ENCODE measurements at regions not wholly inside any gene's neighbourhood (a gene's known extent, or its start where the extent isn't known, plus 50 kb on each side); places are given as distances from the start of the nearest gene placed in this dataset.
A peak's percentile ranks its signal among the peaks of the same experiment; 100 is the strongest.

DNA sequence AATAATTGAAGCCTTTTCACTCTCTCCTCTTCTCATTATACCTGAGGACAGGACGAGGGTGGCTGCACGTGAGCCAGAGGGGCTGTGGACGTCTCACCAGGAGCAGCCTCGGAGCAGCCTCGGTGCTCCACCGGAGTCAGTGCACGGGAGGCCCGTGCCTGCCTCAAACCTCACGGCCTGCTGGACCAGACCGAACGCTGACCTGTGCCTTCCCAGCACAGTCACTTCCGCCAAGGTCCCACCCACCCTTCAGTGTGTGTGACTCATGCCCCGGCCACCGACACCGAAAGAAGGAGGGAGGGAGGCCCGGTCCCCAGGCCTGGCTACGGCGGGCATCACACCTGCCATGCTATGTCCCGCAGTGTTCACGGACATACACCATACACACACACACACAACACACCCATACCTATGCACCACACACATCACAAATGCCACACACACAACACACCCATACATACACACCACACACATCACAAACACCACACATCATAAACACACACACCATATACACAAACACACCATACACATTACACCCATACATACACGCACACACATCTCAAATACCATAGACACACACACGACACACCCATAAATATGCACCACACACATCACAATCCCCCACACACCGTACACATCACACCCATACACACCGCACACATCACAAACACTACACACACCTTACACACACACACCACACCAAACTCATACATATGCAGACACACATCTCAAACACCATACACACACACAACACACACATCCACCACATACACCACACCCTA lies 1506.5 kb downstream of the TBC1D22A start:
- in situ Hi-C loops (cut with HindIII; ENCODE audit: extremely low pct_ligation_motif_present, low pct_unique_long_range_greater_than_20kb) = no loop called here
- TF ChIP-seq DMAP1 (CRISPR knock-in tag; IDR thresholded peaks at IDR 0.05) (no peak), FOXP1 (IDR thresholded peaks at IDR 0.05) (0 out of 2 replicates have a peak, but pooled peaks have one; percentile 23), FOXP1 (CRISPR knock-in tag; IDR thresholded peaks at IDR 0.05) (no peak), GABPB1 (CRISPR knock-in tag; IDR thresholded peaks at IDR 0.05) (peak; percentile 70), NFKBIZ (CRISPR knock-in tag; IDR thresholded peaks at IDR 0.05) (no peak), ZNF547 (CRISPR knock-in tag; IDR thresholded peaks at IDR 0.05) (no peak), ZNF501 (CRISPR knock-in tag; IDR thresholded peaks at IDR 0.05) (no peak), TGIF2 (CRISPR knock-in tag; IDR thresholded peaks at IDR 0.05) (no peak), NBN (conservative IDR thresholded peaks at IDR 0.05) (no peak), ZFP1 (CRISPR knock-in tag; IDR thresholded peaks at IDR 0.05) (no peak), FOSL2 (CRISPR knock-in tag; IDR thresholded peaks at IDR 0.05) (peak; percentile 72), SMAD3 (CRISPR knock-in tag; IDR thresholded peaks at IDR 0.05) (no peak), NR2F1 (CRISPR knock-in tag; IDR thresholded peaks at IDR 0.05) (no peak)
- TF ChIP-seq, protein P1, sequence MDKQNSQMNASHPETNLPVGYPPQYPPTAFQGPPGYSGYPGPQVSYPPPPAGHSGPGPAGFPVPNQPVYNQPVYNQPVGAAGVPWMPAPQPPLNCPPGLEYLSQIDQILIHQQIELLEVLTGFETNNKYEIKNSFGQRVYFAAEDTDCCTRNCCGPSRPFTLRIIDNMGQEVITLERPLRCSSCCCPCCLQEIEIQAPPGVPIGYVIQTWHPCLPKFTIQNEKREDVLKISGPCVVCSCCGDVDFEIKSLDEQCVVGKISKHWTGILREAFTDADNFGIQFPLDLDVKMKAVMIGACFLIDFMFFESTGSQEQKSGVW (CRISPR knock-in tag; IDR thresholded peaks at IDR 0.05; ENCODE audit: borderline replicate concordance) = no peak
- intact Hi-C loops (cut with micrococcal nuclease; ENCODE audit: unreplicated experiment) = no loop called here
- no peak overlapping the region for H2AFZ ChIP-seq (ENCODE audit: low read length)
- no peaks in the 10 kb centered on the region for H3K4me1 ChIP-seq (ENCODE audit: insufficient read depth, low read length)
- FAIRE-seq (no peak), DNase-seq (ENCODE audit: low spot score) (no peak), ATAC-seq (peak; percentile 35)
- H3K36me3 ChIP-seq (replicated peaks in 1 of 2; ENCODE audit: control insufficient read depth in 1 of 2, insufficient read depth in 2 of 2, low read length in 2 of 2) = no peaks in the 10 kb centered on the region
- no peak overlapping the region for H3K4me2 ChIP-seq (ENCODE audit: low read depth, low read length)
- 61% methylated on average over 6 of the region's 24 CpGs for WGBS (ENCODE audit: low lambda C conversion rate)
- ChIA-PET POLR2A (no interaction called here), CTCF (ENCODE audit: low intra/inter-chr PET ratio, low total read pairs) (no interaction called here)
- no peaks in the 10 kb centered on the region for H3K9me3 ChIP-seq (ENCODE audit: low read length)
- no TSS peak for BruUV-seq (replicated peaks)
- no peak overlapping the region for H3K27ac ChIP-seq (ENCODE audit: extremely low read length, insufficient read depth, low read length)
- peaks cover 3 to 40% of the 10 kb centered on the region in 2 experiments for H3K27me3 ChIP-seq (ENCODE audit: control insufficient read depth in 1 of 2, insufficient read depth in 2 of 2, low read length in 2 of 2)
- no peaks in the 10 kb centered on the region for H4K20me1 ChIP-seq (ENCODE audit: insufficient read depth, low read length)
- no peak overlapping the region for H3K4me3 ChIP-seq (replicated peaks in 1 of 3; ENCODE audit: insufficient read depth in 1 of 3, low read depth in 2 of 3, low read length in 3 of 3)
- H3K79me2 ChIP-seq (ENCODE audit: insufficient read depth, low read length) = no peaks in the 10 kb centered on the region
- no peak overlapping the region for H3K9ac ChIP-seq (ENCODE audit: insufficient read depth, low read depth, low read length)

Measured in HepG2 (cell line).